ENCODE measurements at regions not wholly inside any gene's neighbourhood (a gene's known extent, or its start where the extent isn't known, plus 50 kb on each side); places are given as distances from the start of the nearest gene placed in this dataset.

GRCh38 chr21:43315244-43316137 lies 111.4 kb downstream of the SIK1 start:
- DNase-seq (ENCODE audit: low spot score): no peak
- ChIA-PET POLR2A (ENCODE audit: low non-redundant PET) (no interaction called here), CTCF (no interaction called here)
- TF ChIP-seq CTCF (conservative IDR thresholded peaks at IDR 0.05; ENCODE audit: low read depth): no peak
- peak overlapping the region; percentile 93 for H3K27ac ChIP-seq

GRCh38 chr21:43313939-43314405 lies 113.0 kb downstream of the SIK1 start:
- H3K27ac ChIP-seq: peak overlapping the region; percentile 93
- no peak for TF ChIP-seq CTCF (conservative IDR thresholded peaks at IDR 0.05; ENCODE audit: low read depth)
- ChIA-PET POLR2A (ENCODE audit: low non-redundant PET) (no interaction called here), CTCF (no interaction called here)
- DNase-seq (ENCODE audit: low spot score): no peak

- peak overlapping the region; percentile 93 for H3K27ac ChIP-seq
- ChIA-PET POLR2A (ENCODE audit: low non-redundant PET) (no interaction called here), CTCF (no interaction called here)
- no peak for DNase-seq (ENCODE audit: low spot score)
- TF ChIP-seq CTCF (conservative IDR thresholded peaks at IDR 0.05; ENCODE audit: low read depth): no peak
These were observed 113.6 kb downstream of the SIK1 start for GRCh38 chr21:43313221-43313938.

GRCh38 chr21:43312751-43313169 lies 114.2 kb downstream of the SIK1 start:
- peak overlapping the region; percentile 93 for H3K27ac ChIP-seq
- DNase-seq (ENCODE audit: low spot score): no peak
- no peak for TF ChIP-seq CTCF (conservative IDR thresholded peaks at IDR 0.05; ENCODE audit: low read depth)
- ChIA-PET POLR2A (ENCODE audit: low non-redundant PET) (no interaction called here), CTCF (no interaction called here)

GRCh38 chr21:43312011-43312410 lies 114.9 kb downstream of the SIK1 start:
- DNase-seq (ENCODE audit: low spot score): no peak
- H3K27ac ChIP-seq: peak overlapping the region; percentile 93
- ChIA-PET CTCF (no interaction called here), POLR2A (ENCODE audit: low non-redundant PET) (interaction anchor here (0.6 kb wide), 1 partner anchor 110 kb away, joined by 7 read pairs; no protein-coding TSS in a partner anchor)
- no peak for TF ChIP-seq CTCF (conservative IDR thresholded peaks at IDR 0.05; ENCODE audit: low read depth)

- CTCF ChIA-PET: no interaction called here
- POLR2A ChIA-PET (ENCODE audit: low non-redundant PET): interaction anchor here (0.6 kb wide), 1 partner anchor 109 kb away, joined by 7 read pairs; no protein-coding TSS in a partner anchor
- TF ChIP-seq CTCF (conservative IDR thresholded peaks at IDR 0.05; ENCODE audit: low read depth): no peak
- DNase-seq (ENCODE audit: low spot score): no peak
- peak overlapping the region; percentile 93 for H3K27ac ChIP-seq
These were observed 115.6 kb downstream of the SIK1 start for GRCh38 chr21:43311301-43311817.

Data from RWPE1 (cell line).